NT2/D1 (cell line): ENCODE measurements at regions not wholly inside any gene's neighbourhood (a gene's known extent, or its start where the extent isn't known, plus 50 kb on each side); places are given as distances from the start of the nearest gene placed in this dataset.

Experiments
- SUZ12 ChIP-seq: IDR thresholded peaks from 2 replicates; pipeline ENCODE4 v1.6.1; 2011; ENCODE audit not compliant: insufficient read length, insufficient read depth; ENCODE audit errors: extremely low read depth
- YY1 ChIP-seq: IDR thresholded peaks from 2 replicates; pipeline ENCODE4 v1.6.1; 2011; ENCODE audit not compliant: insufficient read length, insufficient read depth
- ZNF274 ChIP-seq: IDR thresholded peaks from 2 replicates; pipeline ENCODE4 v1.6.1; 2011; ENCODE audit warnings: mild to moderate bottlenecking, low read depth, low read length

- no peak for TF ChIP-seq YY1
- no peak for TF ChIP-seq ZNF274
- TF ChIP-seq SUZ12, result no peak
Measured at GRCh38 chr13:109694972-109695371, 91.4 kb downstream of the IRS2 start.
